GM18909 (cell line): ENCODE measurements at regions not wholly inside any gene's neighbourhood (a gene's known extent, or its start where the extent isn't known, plus 50 kb on each side); places are given as distances from the start of the nearest gene placed in this dataset.

ENCODE experiments used
- ATAC-seq: cut with Tn5 transposase; IDR thresholded peaks from one replicate; pipeline ENCODE4 v1.9.1; 2021; ENCODE audit warnings: mild to moderate bottlenecking; ENCODE audit not compliant: unreplicated experiment, poor library complexity

DNA sequence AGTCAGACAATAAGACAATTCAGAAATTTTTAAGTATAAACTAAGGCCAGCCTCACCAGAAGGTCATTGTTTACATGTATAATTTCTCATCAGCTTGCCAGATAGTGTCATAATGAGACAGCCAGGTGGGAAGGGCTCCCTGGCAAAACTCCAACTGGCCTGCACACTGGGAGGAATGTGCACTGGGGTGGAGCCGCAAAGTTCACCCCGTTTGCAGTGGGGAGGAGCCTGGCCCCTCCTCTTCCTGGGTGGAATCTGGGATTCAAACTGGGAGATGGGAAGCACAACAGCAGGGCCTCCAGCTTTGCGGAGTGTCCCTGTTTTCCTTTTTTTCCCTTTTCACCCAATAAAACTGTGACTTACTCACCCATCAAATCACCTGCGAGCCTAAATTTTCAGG lies 329.9 kb downstream of the SMARCA1 start:
- ATAC-seq = no peak

DNA sequence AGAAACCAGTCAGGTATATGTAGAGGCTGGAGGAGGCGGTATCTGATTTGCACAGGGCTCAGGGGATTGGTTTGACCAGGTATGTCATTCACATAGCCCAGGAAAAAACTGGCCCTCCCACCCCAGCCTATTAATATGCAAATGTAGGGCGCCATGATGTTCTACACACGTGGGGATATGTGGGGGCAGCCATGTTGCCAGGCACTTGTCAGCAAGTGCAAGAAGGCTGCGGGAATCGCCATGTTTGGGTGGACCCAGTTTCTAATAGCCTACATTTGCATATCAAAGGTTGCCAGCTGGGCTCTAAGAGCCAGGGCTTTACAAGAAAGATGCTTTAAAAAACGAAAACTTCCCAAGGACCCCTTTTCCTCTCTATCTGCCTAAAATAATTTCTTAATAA lies 335.1 kb downstream of the SMARCA1 start:
- ATAC-seq = no peak

DNA sequence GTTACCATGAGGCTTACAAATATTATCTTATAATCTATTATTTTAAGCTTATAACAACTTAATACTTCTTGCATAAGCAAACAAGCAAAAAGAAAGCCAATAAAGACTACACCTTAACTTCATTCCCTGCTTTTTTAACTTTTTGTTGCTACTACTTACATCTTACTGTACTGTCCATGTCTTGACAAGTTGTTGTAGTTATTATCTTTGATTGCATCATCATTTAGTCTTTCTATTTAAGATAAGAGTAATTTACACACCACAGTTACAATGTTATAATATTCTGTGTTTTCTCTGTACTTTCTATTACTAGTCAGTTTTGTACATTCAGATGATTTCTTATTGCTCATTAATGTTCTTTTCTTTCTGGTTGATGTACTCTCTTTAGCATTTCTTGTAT lies 346.6 kb downstream of the SMARCA1 start:
- no peak for ATAC-seq

DNA sequence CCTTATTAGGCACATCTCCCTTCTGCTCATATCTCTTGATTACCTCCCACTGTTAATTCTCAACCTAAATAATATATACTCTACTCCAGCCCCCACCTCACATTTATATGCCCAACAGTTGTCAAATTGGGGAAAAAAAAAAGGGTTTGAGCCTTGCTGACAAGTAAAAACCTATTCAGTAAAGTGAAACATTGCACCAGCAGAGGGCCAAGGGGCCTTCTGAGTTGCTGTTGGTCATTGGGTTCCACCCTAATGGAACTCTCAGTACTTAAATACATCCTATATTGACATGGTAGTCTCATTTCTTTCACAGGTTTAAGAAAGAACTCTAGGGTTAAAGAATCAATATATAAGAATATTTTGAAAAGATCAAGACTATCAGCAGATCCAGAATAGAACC lies 362.2 kb downstream of the SMARCA1 start:
- ATAC-seq = no peak

DNA sequence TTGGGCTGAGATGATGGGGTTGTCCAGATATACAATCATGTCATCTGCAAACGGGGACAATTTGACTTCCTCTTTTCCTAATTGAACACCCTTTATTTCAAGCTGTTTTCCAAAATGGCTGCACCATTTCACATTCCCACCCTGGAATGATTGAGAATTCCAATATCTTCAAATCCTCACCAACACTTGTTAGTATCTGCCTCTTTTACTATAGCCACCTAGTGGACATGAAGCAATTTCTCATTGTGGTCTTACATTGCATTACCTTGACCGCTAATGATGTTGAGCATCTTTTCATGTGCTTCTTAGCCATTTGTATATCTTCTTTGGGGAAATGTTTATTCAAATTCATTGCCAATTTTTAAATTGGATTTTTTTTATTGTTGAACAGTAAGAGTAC lies 364.8 kb downstream of the SMARCA1 start:
- ATAC-seq = no peak

DNA sequence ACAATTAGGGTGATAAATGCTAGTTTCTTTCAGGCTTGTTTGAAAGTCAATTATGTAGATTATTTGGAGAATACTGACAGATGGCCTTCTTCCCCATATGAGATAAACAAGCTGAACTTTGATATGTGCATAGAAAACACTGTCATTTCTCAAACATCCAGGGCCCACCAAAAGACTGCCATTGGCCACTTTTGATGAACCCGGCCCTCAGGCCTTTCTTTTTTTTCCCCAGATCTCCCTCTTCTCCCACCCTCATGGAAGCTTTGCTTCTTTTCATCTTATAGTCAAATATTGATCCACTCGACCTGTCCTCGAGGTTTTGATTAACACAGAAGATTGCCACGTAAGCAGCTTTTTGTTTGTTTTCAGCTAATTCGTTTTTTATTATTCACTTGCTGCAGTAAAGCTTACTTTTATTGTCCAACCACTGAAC lies 377.4 kb downstream of the SMARCA1 start:
- ATAC-seq = no peak

DNA sequence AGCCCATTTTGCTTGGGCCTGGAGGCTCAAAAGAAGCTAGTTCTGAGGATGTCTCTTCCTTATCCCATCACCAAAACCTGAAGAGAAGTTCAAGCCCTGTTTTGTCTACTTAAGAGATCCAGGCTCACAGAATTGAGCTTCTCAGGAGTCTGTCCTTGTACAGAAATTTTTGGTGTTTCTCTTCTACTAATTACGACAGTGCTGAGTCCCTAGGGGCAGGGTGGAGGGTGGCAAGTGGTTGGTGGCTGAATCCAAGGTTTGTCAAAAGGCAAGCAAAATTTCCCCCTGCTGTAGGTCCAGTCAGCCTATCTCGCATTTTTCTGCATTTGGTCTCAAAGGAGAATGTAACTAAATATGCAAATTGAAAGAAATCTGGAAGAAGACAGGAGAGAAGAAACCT lies 377.9 kb downstream of the SMARCA1 start:
- ATAC-seq = no peak

DNA sequence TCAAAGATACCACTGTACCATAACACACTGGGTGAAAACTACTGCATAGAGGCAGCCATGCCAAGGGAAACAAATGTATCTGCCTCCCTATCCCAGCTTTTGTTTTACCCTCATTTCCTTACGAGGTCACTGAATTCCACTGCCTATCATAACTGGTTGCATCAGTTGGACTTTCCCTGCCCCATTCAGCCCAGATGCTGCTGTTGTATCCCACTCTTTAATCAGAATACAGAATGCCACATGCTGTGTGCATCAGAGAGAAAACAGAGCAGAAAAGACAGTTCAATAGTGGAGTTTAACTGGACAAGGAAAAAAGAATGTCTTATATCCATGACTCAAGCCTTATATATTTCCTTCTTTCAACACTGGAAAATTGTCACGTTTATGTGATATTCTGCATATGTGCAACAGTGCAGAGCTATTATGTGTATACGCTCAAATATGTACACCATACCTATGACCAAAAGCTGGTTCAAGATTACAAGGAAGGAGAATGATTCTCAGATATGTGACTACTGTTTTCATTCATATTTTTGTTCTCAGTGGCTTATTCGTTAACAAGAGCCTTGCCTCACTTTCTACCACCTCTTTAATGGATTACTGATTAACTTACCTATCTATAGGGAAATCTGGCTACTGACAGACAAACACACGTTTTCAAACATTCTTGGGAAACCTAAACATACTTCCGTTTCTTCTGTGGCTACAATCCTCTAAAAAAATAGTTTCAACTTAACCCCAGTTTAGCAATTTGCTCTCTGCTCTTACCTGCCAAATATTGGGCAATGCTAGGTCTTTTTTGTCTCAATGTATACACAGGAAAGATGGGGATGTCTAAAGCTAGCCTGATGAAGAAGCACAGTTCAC lies 378.9 kb downstream of the SMARCA1 start:
- no peak for ATAC-seq

DNA sequence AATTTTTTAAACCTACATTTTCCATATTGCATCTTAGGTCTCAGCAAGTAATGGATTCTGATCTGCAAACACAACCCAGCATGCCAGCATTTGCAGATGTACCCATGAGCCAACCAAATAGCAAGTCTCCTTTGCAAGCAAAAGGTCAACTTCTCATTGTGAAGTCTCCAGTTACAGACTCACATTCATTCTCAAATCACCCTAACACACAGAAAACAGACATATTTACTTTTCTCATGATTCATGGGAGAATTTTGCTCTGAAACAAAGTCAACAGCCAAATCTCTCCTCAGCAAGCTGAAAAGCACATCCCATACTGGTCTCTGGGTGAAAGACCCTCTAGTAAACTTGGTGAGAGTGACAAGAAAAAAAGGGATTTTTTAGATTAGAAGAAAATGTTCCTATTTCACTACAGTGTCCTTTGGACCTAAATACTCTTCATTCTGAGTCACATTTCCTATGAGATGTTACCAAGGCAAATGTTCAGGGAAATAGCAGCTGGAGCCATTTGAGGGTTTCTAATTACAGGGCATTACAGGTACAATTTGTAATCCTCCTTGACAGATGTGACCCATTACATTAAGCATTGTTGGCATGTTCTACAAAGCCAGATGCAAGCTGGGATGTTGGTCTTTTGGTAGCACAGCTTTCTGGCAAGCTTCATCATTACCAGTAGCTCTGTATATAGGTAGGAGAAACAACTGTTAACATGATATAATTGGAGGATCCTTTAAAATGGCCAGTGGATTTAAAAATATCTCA lies 383.3 kb downstream of the SMARCA1 start:
- ATAC-seq = no peak

DNA sequence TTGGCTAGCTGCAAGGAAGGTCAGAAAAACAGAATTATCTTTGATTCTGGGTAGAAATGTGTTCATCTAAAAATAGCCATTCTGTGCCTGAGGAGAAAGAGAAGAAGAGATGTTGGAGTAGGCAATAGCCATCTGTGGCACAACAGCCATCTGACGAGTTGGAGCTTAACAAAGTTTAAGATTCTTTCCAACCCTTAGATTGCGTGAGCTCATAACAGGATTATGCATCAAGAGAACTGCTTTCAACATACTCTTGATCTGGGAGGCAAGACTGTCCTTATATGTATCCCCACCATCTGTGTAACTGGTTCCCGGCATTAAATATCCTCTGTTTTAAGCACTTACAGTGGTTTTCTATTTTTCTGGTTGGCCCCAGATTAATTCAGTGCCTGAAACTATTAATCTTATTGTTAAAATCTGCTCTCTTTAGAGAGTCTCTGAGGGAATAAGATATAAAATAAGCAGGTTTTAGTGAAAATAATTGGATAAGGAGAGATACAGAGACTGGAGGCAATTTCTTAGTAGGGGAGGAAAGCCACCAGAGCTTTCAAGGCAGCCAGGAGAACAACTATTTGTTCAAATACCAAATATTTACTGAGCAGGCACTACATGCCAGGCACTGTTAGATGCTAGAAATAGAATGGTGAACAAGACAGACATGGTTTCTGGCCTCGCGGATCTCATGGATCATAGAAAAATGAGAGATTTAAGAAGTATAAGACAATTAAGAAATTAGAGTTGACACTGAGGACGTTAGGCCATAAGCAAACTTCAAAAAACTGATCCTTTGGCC lies 398.0 kb downstream of the SMARCA1 start:
- ATAC-seq = no peak

DNA sequence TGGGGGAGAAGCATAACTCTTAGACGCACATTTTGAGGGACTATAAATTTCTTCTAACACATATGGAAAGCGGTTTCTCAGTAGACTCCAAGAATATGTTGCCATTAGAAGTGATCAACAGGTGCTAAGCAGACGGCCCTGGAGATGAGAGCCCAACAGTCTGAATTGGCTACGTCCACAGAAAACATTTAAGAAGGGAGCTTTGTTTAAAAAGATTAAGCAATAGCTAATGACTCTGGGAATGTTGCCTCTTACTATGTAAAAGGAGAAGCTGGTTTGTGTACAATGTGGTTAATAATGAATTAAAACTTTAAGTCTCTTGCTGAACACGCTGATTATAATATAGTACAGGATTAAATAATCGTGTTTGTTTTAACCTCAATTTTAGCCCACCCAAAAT lies 399.5 kb downstream of the SMARCA1 start:
- ATAC-seq = no peak

DNA sequence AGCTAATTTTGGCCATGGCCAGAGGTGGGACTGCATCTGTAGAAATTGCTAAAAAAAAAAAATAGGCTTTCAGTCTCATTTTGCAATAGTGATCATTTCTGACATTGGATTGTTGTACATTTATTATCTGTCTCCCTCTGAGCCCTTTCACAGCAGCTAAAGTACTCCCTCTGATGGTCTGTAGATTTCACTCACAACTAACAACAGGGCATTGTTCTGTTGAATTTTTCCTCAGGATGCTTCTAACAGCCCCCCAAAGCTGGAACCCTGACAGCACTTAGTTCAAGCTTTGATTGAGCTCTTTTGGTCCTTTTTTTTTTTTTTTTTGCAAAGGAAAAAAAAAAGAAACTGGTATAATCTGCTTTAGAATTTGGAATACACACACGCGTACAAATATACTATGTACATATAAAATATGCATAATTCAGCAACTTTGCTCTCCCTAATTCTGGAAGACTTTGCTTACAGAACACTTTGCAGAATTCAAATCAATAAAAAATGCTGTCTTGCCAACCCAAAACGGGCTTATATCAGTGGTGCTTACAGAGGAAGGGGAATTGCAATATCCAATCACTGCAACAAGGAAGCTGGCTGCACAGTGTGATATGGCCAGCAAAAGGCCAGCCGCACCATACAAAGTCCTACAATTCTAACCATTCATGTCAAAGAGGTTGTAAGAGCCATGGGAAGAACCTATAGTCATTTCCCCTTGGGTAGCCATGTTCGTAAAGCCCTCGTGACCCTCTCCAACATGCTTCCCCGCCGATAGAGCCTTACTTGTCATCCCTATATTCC lies 406.4 kb downstream of the SMARCA1 start:
- no peak for ATAC-seq

DNA sequence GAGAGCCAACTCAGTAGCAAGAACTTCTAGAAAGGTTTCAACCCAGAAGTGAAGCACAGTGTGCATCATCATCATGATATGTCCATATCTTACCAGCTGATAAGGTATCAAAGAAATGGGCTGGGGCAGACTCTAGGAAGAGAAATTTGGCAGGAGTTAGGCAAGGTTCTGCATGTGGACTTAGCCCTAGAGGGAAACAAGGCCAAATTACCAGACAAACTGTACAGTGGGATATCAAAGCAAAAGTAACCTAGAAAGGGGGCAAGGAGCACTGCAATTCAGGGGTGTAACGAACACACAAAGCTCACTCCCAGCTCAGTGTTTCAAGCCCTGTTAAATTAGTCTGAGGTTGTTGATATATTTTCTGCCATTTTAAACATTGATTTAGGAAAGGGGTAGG lies 407.4 kb downstream of the SMARCA1 start:
- no peak for ATAC-seq

DNA sequence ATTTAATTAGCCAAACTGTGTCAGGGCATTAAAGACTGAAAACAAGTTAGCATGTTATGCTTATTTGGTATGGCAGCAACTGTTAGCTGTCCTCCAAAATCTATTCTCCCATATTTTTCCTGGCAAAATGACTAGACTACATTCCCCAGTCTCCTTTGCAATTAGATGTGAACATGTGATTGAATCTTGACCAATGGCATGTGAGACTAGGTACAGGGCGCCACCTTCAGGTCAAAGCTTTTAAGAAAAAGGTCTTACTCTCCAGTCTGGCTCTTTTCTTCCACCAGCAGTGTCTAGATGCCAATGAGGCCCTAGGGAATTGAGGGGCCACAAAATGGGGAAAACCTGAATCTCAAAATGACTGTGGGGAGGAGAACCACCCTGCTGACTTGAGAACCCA lies 408.2 kb downstream of the SMARCA1 start:
- peak; percentile 91 for ATAC-seq

DNA sequence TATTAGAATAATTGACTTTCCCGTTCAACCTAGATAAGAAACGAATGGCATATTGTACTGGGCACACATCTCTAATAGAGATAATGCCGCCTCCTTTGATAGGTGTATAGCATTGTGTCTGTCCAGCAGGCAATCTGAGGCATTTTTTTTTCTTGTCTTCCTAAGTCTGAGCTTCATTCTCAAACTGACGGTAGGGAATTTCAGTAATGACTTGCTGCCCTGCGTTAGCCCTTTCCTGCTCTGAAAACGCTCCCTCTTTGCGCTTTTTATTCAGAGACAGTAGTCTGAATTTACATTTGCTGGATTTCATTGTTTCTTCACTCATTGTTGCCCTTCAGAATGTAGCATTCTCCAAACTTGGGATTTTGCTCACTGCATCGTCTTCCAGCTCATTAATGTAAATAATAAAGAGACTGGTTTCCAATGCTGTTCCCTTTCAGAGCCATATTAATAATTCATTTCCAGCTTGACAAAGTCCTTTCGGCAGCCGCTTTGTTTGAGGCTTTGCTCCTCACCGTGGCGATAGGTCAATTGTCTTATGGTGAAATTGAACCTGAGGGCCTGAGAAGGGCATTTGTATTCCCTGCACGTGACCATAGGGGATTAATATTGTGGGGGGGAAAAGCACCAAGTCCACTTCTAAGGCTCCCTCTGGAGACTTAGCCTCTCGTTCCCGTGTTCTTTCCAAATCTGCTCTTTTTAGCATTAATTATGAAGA lies 412.1 kb downstream of the SMARCA1 start:
- no peak for ATAC-seq

DNA sequence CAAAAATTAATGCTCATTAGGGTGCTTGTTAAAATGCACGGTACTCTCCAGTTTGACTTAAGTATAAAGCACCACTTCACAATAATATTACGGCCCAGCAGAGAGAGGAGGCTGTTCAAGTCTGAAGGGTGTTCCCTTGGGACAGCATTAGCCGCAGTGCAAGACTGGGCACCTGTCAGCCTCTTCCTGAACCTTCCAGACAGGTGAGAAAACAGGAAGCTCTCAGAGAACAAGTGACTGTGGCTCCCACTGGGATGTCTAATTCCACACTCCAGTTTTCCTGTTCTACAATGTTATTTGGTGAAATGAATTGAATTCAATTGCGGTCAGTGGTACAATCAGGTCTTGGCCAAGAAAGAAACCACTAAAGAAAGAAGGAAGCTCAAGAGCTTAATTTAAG lies 414.4 kb downstream of the SMARCA1 start:
- no peak for ATAC-seq

DNA sequence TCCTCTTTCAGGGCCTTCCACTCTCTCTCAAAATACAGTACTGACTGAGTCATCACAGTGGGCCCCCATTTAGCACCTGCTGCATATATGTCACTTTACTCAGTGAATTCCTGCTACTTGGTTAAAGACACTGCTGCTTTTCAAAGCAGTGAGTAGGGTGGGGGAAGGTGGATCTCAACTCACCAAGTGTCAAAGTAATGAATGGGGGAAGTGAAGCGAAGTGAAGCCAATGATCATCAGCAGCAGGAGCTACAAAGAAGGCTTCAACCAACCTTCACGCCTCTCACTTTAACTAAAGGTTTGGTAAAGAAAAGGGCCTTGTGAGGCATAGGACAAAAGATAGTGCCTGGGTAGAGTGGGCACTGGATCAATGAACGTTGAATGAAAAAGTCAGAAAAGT lies 424.1 kb downstream of the SMARCA1 start:
- ATAC-seq = no peak

DNA sequence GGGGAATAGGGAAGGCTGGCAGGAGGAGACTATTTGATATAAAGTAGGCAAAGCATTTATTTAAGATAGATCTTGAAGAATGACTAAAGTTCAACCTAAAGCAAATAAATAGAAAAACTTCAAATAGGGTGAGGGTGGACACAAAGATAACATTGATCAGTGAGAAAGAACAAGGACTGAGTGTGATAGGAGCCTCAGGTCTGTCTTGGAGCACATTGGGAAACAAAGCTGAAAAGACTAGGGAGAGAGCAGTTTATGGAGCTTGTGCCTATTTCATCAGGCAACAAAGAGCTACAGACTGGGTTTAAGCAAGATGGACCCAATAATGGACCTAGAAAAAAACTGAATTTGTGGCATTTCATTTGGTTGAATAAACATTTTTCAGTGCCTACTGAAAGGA lies 425.6 kb downstream of the SMARCA1 start:
- ATAC-seq = no peak

DNA sequence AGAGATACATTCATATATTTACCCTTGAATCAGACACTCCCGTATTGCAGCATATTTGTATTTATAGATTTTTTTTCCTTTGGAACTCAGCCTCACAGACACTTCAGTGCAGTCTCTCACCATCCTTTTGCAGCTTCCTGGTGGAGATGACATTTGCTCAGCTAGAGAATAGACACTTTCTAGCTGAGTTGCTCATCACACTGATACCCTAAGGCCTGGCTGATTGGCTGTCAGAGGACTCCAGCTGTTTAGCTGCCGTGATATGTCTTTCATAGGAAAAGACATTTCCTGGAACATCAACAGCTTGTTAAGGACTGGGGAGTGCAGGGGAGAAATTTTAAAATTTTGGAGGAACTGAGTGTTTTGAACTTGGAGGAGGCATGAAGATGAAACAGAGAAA lies 429.6 kb downstream of the SMARCA1 start:
- no peak for ATAC-seq

DNA sequence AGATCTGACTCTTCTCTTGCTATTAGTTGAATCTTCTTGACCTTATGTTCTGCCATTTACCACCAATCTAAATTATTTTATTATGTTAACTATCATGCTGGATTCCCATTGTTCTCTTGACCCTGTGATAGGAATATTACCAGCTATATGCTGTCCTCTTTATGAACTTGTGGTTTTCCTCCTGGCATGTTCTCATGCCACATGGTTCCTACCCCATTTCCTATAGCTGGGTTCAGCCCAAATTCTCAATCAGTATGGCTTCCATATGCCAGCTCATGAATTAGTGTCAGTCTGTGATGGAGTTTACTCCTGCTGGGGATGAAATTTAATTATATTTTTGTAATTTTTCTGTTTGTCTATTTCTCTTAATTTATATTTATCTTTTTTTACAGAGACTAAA lies 430.5 kb downstream of the SMARCA1 start:
- ATAC-seq = no peak
